ENCODE measurements at regions not wholly inside any gene's neighbourhood (a gene's known extent, or its start where the extent isn't known, plus 50 kb on each side); places are given as distances from the start of the nearest gene placed in this dataset.

- TF ChIP-seq EZH2phosphoT487 (IDR thresholded peaks at IDR 0.05; ENCODE audit: unreplicated experiment) (no peak), CTCF (conservative IDR thresholded peaks at IDR 0.05; ENCODE audit: low read depth in 2 of 2) (no peak), CREB1 (CRISPR knock-in tag; IDR thresholded peaks at IDR 0.05; ENCODE audit: low read depth) (no peak), EZH2 (IDR thresholded peaks at IDR 0.05; ENCODE audit: low read depth, unreplicated experiment) (no peak), ETS1 (IDR thresholded peaks at IDR 0.05) (no peak), REST (IDR thresholded peaks at IDR 0.05; ENCODE audit: unreplicated experiment) (no peak), ZNF462 (CRISPR knock-in tag; IDR thresholded peaks at IDR 0.05) (no peak), POLR2AphosphoS5 (IDR thresholded peaks at IDR 0.05; ENCODE audit: low read depth) (no peak), STAT1 (IDR thresholded peaks at IDR 0.05; ENCODE audit: unreplicated experiment) (no peak), ZNF114 (CRISPR knock-in tag; IDR thresholded peaks at IDR 0.05) (no peak), JUNB (IDR thresholded peaks at IDR 0.05; ENCODE audit: unreplicated experiment) (no peak), ZNF331 (CRISPR knock-in tag; IDR thresholded peaks at IDR 0.05; ENCODE audit: low read depth) (no peak)
Measured at GRCh38 chr17:52732841-52733240, 574.3 kb upstream of the CA10 start.

Measured in GM23338 (cell line).